HG02943 (cell line): ENCODE measurements at regions not wholly inside any gene's neighbourhood (a gene's known extent, or its start where the extent isn't known, plus 50 kb on each side); places are given as distances from the start of the nearest gene placed in this dataset.

ENCODE experiments used
- ATAC-seq: cut with Tn5 transposase; IDR thresholded peaks from one replicate; pipeline ENCODE4 v1.9.1; 2021; ENCODE audit warnings: mild to moderate bottlenecking, low read depth, moderate library complexity; ENCODE audit not compliant: unreplicated experiment

GRCh38 chr5:124057724-124058231 lies 545.8 kb downstream of the CSNK1G3 start:
- ATAC-seq: no peak

- ATAC-seq: peak; percentile 54
Observed at GRCh38 chr5:124056991-124057723, 545.2 kb downstream of the CSNK1G3 start.

GRCh38 chr5:124056326-124056990 lies 544.5 kb downstream of the CSNK1G3 start:
- peak; percentile 58 for ATAC-seq

- ATAC-seq: no peak
Observed at GRCh38 chr5:124055751-124056150, 543.8 kb downstream of the CSNK1G3 start.

GRCh38 chr5:124054564-124054963 lies 542.6 kb downstream of the CSNK1G3 start:
- no peak for ATAC-seq

- ATAC-seq: no peak
Observed at GRCh38 chr5:124053340-124053739, 541.4 kb downstream of the CSNK1G3 start.

GRCh38 chr5:124052201-124052600 lies 540.2 kb downstream of the CSNK1G3 start:
- no peak for ATAC-seq

- ATAC-seq: no peak
Observed at GRCh38 chr5:124050120-124050770, 538.3 kb downstream of the CSNK1G3 start.

- no peak for ATAC-seq
Observed at GRCh38 chr5:124045412-124045811, 533.4 kb downstream of the CSNK1G3 start.

- ATAC-seq: no peak
Observed at GRCh38 chr5:124044613-124045012, 532.6 kb downstream of the CSNK1G3 start.

- no peak for ATAC-seq
Observed at GRCh38 chr5:124043456-124043855, 531.5 kb downstream of the CSNK1G3 start.

GRCh38 chr5:124040799-124041198 lies 528.8 kb downstream of the CSNK1G3 start:
- no peak for ATAC-seq

GRCh38 chr5:124039410-124039809 lies 527.4 kb downstream of the CSNK1G3 start:
- ATAC-seq: no peak

GRCh38 chr5:124036786-124037185 lies 524.8 kb downstream of the CSNK1G3 start:
- ATAC-seq: no peak

GRCh38 chr5:124034963-124035362 lies 523.0 kb downstream of the CSNK1G3 start:
- ATAC-seq: peak; percentile 87

GRCh38 chr5:124034083-124034700 lies 522.2 kb downstream of the CSNK1G3 start:
- ATAC-seq: no peak

GRCh38 chr5:124030043-124030491 lies 518.1 kb downstream of the CSNK1G3 start:
- ATAC-seq: no peak

GRCh38 chr5:124027441-124027840 lies 515.5 kb downstream of the CSNK1G3 start:
- ATAC-seq: no peak

GRCh38 chr5:124025306-124025845 lies 513.4 kb downstream of the CSNK1G3 start:
- no peak for ATAC-seq

- no peak for ATAC-seq
Observed at GRCh38 chr5:124022966-124023365, 511.0 kb downstream of the CSNK1G3 start.

GRCh38 chr5:124021776-124022175 lies 509.8 kb downstream of the CSNK1G3 start:
- ATAC-seq: no peak
